ENCODE measurements at regions not wholly inside any gene's neighbourhood (a gene's known extent, or its start where the extent isn't known, plus 50 kb on each side); places are given as distances from the start of the nearest gene placed in this dataset.
A peak's percentile ranks its signal among the peaks of the same experiment; 100 is the strongest.
"Not testable (repeated sequence)": the region's sequence is repeated elsewhere in the genome, so short reads cannot be mapped to it uniquely, and the experiment has no call there.

DNA sequence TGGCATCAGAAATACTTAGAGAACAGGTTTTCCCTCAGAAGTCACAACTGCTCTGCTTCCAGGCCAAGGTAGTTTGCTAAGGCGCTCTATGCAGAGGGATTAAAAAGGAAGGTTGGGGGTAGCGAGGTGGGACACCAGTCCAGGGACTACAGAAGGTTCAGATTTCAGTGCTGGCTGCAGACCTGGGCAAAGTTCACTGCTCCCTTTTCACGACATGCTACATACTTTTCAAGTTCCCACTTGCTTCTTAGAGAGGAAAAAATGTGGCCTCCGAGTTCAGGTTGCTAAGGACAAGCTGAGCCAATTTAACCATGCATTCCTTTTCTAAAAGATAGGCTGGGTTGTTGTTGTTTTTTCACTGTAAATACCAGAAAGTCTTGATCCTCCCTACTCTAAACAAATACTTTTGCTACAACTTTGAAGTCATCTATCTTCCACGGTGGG is 158.6 kb upstream of the NR2F2 start:
- DNase-seq: peak; percentile 79

GRCh38 chr15:96172417-96172816 is 158.1 kb upstream of the NR2F2 start:
- no peak for DNase-seq

GRCh38 chr15:96176831-96177230 is 153.7 kb upstream of the NR2F2 start:
- no peak for DNase-seq

DNA sequence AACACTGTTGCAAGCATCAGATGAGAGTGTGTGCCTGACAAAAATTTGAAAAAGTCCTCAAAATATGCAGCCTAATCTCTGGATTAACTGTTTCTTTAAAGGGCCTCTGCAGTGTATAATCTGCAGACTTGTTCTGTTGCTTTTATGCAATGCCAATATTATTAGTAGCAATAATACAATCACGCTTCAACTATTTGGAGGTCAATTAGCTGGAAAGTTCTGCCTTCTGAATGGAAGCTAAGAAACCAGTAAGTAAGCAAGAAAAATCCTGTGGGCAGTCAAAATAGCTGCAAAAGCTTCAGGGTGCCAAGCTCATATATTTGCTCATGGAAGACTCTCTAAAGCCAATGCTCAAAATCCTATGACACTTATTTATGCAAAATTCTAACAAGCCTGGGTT is 153.2 kb upstream of the NR2F2 start:
- DNase-seq: no peak

DNA sequence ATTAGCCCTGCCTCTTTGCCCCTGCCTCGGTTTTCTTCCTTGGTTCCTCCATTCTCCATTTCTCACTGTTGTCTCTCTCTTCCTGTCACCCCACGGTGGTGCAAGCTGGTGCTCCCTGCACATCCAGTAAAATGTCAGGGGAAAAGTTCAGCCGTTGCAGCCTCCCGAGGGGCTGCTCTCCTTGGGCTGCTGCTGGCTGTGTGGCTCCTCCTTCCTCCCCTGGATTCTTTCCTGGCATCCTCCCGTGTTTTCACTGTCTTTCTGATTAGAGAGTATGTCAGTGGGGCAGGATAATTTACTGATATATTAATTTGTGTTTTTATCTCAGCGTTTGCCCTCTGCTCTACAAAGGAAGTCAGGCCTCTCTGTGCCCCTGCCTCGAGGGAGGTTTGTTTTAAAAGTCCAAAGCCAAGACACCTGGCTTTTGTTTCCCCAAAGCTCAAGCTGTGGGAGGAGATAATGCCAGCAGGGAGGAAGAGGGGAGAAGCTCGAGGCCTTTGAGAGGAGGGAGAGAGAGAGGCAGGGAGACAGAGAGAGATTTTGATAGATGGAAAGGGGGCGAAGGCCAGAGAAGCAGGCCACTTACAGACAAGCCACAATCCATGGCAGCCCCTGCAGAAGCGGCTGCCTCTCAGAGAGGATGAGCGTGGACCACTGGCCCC is 150.3 kb upstream of the NR2F2 start:
- DNase-seq: no peak

GRCh38 chr15:96181217-96181616 is 149.3 kb upstream of the NR2F2 start:
- no peak for DNase-seq

GRCh38 chr15:96181873-96182301 is 148.6 kb upstream of the NR2F2 start:
- no peak for DNase-seq

GRCh38 chr15:96182736-96183513 is 147.6 kb upstream of the NR2F2 start:
- DNase-seq: no peak

GRCh38 chr15:96183514-96183850 is 147.0 kb upstream of the NR2F2 start:
- DNase-seq: no peak

GRCh38 chr15:96183867-96184266 is 146.6 kb upstream of the NR2F2 start:
- no peak for DNase-seq

DNA sequence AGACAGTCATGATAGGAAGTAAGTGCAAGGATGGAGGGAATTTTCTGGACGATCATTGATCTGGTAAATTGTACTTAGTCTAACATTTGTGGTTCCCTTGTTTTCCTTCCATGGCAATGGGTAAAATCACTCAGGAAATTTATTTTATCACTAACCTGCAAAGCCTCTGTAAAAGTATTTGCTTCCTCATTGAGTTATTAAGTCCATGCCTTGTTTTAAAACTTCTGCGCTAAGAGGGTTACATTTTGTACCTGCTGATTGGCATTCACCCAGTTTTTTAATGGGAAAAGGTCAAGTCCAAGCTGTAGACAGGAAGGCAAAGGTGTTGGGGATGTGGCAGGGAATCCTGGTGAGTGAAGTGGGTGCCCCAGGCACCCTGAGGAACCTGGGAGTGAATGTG is 146.2 kb upstream of the NR2F2 start:
- DNase-seq: no peak

DNA sequence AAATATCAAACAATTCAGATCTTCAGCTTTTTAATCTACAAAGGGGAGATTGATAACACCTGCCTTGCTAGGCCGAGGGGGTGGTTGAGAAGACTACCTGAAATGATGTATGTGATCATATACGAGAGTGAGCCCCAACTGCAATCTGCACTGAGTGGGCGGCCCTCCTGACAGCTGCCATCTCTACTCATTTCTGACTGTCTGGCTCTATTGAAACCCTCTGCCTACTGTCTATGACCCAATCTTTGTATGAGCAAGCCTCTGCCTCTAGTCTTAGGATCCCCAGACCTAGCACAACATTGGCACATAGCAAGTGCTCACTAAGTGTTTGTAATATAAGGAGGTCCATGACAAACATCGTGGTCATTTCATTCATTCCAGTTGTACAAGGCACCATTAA is 144.4 kb upstream of the NR2F2 start:
- no peak for DNase-seq

- DNase-seq: no peak
These were observed 142.9 kb upstream of the NR2F2 start for GRCh38 chr15:96187341-96188305.

- no peak for DNase-seq
These were observed 132.8 kb upstream of the NR2F2 start for GRCh38 chr15:96197721-96198120.

GRCh38 chr15:96199111-96199510 is 131.4 kb upstream of the NR2F2 start:
- no peak for DNase-seq

DNA sequence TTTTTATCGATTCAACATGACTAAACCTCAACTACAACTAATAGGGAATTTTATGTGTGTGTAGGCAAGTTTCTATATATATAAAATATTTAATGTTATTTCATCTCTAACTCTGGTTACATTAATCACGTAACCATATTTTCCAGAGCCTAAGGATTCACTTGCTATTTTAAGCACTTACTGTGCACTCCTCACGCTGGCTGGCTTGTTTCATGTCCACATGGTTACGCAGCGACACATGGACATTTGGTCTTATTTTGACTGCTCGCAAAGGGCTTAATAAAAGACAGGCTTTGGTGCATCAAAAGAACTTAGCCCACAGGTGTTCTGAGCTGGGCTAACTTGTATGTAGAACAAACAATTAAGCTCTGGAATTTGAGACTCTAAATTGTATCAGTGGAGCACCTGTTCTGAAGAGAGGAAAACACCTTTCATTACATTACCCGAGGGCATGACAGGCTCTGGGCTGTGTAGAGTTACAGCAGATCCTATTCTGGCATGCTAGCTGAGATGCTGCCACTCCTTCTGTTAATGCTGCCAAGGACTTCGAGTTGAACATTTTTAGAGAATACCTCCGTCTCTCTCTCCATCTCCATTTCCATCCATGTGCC is 130.0 kb upstream of the NR2F2 start:
- no peak for DNase-seq

- no peak for DNase-seq
These were observed 128.8 kb upstream of the NR2F2 start for GRCh38 chr15:96201696-96202095.

GRCh38 chr15:96205588-96205987 is 124.9 kb upstream of the NR2F2 start:
- not testable (repeated sequence) for DNase-seq

- no peak for DNase-seq
These were observed 123.0 kb upstream of the NR2F2 start for GRCh38 chr15:96207377-96208006.

- peak; percentile 24 for DNase-seq
These were observed 121.2 kb upstream of the NR2F2 start for GRCh38 chr15:96209285-96209735.

GRCh38 chr15:96213045-96213444 is 117.5 kb upstream of the NR2F2 start:
- no peak for DNase-seq

All from renal pelvis (tissue), 1 donor.